MCF 10A (cell line): ENCODE measurements at regions not wholly inside any gene's neighbourhood (a gene's known extent, or its start where the extent isn't known, plus 50 kb on each side); places are given as distances from the start of the nearest gene placed in this dataset.

Experiments used
- BruUV-seq: library from RNA; stranded (reverse); fragments of 400-500 nt; replicated peaks from 2 replicates; lab custom pipeline; 2021; lab: Mats Ljungman, UMichigan
- CTCF ChIA-PET: fragments of 300-600 bp; sonication (Branson Sonifier 250); formaldehyde crosslinking; extraction: SDS; loops from one replicate; lab custom pipeline; 2021; ENCODE audit warnings: antibody characterized with exemption, inconsistent platforms; lab: Yijun Ruan, JAX
- POLR2A ChIA-PET: fragments of 300-600, 350-650 bp; sonication (Branson Sonifier 250); formaldehyde crosslinking; extraction: SDS; loops from one replicate; lab custom pipeline; 2020; ENCODE audit warnings: antibody characterized with exemption, inconsistent platforms; lab: Yijun Ruan, JAX
- DNase-seq: peaks from one replicate; pipeline ENCODE4 v3.0.0-alpha.2; 2018; ENCODE audit not compliant: unreplicated experiment
- H3K27ac Mint-ChIP-seq: one replicate; pipeline ENCODE4 v1.8.0; 2022; ENCODE audit warnings: mild to moderate bottlenecking, low read depth, mixed read lengths; ENCODE audit not compliant: unreplicated experiment
- H3K27me3 Mint-ChIP-seq: one replicate; pipeline ENCODE4 v1.8.0; 2022; ENCODE audit warnings: mixed read lengths; ENCODE audit not compliant: insufficient read depth, unreplicated experiment
- H3K36me3 Mint-ChIP-seq: one replicate; pipeline ENCODE4 v1.8.0; 2022; ENCODE audit warnings: mild to moderate bottlenecking, moderate library complexity, mixed read lengths; ENCODE audit not compliant: insufficient read depth, unreplicated experiment
- H3K4me1 Mint-ChIP-seq: one replicate; pipeline ENCODE4 v1.8.0; 2022; ENCODE audit warnings: mixed read lengths; ENCODE audit not compliant: insufficient read depth, unreplicated experiment
- H3K4me3 Mint-ChIP-seq: one replicate; pipeline ENCODE4 v1.8.0; 2022; ENCODE audit warnings: mild to moderate bottlenecking, moderate library complexity, mixed read lengths; ENCODE audit not compliant: unreplicated experiment
- H3K9me3 Mint-ChIP-seq: one replicate; pipeline ENCODE4 v1.8.0; 2022; ENCODE audit warnings: mixed read lengths; ENCODE audit not compliant: unreplicated experiment
- intact Hi-C: fragments of 100-400 bp; cut with micrococcal nuclease; formaldehyde crosslinking; loops from 2 replicates; pipeline ENCODE4 v1.14.1; 2022
- TF ChIP-seq, protein P1 (sequence below): fragments of 200-600 bp; IDR thresholded peaks from one replicate; pipeline ENCODE4 v1.8.0; 2022; ENCODE audit warnings: antibody characterized with exemption, mild to moderate bottlenecking; ENCODE audit not compliant: unreplicated experiment

- TF ChIP-seq, protein P1, sequence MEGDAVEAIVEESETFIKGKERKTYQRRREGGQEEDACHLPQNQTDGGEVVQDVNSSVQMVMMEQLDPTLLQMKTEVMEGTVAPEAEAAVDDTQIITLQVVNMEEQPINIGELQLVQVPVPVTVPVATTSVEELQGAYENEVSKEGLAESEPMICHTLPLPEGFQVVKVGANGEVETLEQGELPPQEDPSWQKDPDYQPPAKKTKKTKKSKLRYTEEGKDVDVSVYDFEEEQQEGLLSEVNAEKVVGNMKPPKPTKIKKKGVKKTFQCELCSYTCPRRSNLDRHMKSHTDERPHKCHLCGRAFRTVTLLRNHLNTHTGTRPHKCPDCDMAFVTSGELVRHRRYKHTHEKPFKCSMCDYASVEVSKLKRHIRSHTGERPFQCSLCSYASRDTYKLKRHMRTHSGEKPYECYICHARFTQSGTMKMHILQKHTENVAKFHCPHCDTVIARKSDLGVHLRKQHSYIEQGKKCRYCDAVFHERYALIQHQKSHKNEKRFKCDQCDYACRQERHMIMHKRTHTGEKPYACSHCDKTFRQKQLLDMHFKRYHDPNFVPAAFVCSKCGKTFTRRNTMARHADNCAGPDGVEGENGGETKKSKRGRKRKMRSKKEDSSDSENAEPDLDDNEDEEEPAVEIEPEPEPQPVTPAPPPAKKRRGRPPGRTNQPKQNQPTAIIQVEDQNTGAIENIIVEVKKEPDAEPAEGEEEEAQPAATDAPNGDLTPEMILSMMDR, result no peak
- Mint-ChIP-seq H3K36me3 (no peaks in the 10 kb centered on the region), H3K27ac (no peak overlapping the region)
These were observed 50.0 kb upstream of the PCDH7 start for GRCh38 chr4:30670206-30670605.

More at GRCh38 chr4:30670206-30670605, 50.0 kb upstream of the PCDH7 start:
- intact Hi-C loops, result no loop called here
- no TSS peak for BruUV-seq
- Mint-ChIP-seq H3K27me3 (no peaks in the 10 kb centered on the region), H3K9me3 (no peaks in the 10 kb centered on the region), H3K4me1 (no peaks in the 10 kb centered on the region), H3K4me3 (no peak overlapping the region)
- ChIA-PET POLR2A (no interaction called here), CTCF (no interaction called here)
- no peak for DNase-seq
